ELF-1 (cell line): ENCODE measurements at regions not wholly inside any gene's neighbourhood (a gene's known extent, or its start where the extent isn't known, plus 50 kb on each side); places are given as distances from the start of the nearest gene placed in this dataset.

Experiments used
- DNase-seq: peaks from one replicate; pipeline ENCODE4 v3.0.0-alpha.2; 2016; ENCODE audit warnings: low read depth, low spot score

GRCh38 chr5:167792514-167792913 lies 498.9 kb upstream of the WWC1 start:
- peak; percentile 9 for DNase-seq

- DNase-seq, result no peak
These were observed 497.7 kb upstream of the WWC1 start for GRCh38 chr5:167793700-167794099.

DNA sequence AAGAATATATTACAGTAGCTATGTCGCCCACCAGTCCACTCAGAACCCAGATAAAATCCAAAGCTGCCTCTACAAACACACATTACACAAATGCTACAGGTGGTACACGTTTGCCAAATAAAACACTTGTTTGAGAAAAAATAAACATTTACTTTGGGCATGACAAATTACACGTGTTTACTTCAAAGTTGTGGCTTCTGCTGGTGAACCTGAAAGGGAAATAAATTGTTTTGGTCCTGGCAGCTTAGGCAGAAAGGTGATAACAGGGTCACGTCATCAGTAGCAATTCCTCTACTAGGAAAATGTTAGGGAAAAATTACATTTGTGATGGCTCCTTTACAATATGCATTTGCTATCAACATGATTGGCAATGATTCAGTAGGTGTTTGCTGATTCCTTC lies 497.3 kb upstream of the WWC1 start:
- no peak for DNase-seq

DNA sequence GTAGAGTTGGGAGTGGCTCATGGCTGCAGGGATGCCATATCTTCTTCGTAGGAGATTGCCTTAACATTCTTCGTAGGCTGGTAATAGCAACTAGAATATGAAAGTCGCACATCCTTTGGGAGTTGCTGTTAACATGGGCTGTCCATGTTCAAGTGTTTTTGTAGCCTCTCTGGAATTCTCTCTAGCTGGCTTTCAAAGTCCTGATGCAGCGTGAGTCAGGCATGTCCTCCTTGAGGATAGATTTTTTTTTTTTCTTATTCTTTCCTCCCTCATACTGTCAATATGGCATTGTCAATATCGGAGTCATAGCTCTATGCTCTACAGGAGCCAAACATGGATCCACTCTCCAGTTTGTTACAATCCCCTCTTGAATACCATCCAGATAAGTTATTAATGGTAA lies 494.8 kb upstream of the WWC1 start:
- no peak for DNase-seq

DNA sequence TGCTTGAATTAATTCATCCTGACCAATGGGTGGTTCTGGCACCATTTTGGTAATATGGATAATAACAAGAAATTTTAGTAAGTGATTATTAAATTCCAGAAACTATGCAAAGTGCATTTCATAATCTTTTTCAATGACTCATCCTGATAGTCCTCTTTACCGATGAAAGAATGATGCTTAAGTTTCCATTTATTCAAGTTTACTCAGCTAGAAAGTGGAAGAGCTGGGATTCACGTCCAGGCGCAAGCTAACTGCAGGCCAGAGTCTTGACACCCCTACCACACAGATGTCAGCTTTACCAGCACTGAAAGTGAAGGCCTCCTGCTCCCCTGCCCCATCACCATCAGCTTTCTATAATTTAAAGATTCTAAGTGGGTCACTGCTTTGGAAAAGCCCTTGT lies 493.5 kb upstream of the WWC1 start:
- DNase-seq, result no peak

GRCh38 chr5:167798448-167798847 lies 493.0 kb upstream of the WWC1 start:
- DNase-seq, result peak; percentile 33

GRCh38 chr5:167800427-167800826 lies 491.0 kb upstream of the WWC1 start:
- no peak for DNase-seq

DNA sequence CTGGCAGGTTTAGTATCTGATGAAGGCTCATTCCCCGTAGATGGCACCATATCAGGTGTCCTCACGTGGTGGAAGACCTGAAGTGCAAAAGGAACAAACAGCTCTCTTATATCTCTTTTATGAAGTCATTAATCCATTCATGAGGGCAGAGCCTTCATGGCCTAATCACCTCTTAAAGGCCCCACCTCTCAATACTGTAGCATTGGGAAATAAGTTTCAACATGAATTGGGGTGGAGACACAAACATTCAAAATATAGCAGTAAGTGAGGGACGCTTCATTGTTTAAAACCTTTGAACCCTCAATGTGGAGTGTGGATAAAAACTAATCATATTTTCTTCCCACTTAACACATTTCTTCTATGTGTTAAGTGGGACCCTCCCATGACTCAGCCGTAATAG lies 489.4 kb upstream of the WWC1 start:
- DNase-seq, result no peak

DNA sequence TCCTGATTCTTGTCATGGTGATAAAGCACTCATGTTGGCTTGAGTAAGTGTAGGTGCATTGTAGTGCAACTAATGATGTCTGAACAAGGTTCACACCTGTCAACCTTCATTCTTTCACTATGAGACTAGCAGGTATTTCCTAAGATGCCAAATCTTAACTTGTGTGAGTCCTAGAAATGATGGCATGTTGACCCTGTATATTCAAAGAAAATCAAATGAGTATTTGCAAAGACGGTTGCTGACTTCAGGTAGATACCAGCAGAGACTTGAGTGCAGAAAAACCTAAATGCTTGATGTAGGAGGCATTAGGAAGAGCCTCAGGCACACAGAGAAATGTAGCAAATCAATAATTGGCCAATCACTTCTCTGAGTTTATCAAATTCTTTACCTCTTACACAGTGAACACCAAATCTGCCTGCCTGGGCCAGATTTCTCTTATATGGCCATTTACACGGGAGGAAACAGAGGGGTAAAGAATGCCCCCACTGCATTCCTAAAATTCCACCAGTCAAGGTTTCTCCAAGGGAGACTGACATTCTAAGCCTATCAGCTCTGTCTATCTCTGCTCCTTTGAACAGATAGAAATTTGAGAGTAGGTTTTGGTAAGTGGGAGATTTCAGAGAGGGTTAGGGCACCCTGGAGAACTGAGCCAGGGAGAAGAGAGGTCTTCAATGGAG lies 488.6 kb upstream of the WWC1 start:
- DNase-seq, result peak; percentile 82

DNA sequence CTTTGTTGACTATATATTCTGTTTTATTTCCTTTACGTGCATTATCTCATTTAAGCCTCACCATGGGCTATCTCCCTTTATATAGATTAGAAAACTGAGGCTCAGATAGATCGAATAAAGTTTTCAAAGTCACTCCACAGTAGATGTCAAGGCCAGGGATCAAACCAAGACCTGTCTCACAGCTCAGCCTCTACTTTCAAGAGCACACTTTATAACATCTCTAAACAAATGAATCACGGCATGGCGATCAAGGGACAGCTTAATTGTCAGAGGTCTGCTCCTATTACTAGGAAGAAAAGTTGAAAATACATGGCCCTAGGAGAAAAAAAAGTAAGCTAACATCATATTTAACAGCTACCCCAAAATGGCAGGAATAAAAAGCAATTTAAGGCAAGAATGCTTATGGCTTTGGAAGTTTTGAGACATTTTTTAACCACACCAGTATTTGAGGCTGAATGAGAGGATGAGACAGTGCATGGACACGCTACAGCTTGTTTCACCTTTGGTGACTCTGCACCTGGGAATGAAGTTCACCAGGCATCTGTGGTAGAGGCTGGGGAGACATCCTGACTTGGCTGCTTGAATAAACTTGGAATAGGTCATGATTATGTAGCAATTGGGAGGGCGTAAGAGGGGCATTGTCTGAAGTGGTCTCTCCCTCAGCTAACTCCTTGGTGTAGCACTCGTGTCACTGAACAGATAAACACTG lies 486.8 kb upstream of the WWC1 start:
- no peak for DNase-seq

GRCh38 chr5:167810573-167810972 lies 480.9 kb upstream of the WWC1 start:
- no peak for DNase-seq

DNA sequence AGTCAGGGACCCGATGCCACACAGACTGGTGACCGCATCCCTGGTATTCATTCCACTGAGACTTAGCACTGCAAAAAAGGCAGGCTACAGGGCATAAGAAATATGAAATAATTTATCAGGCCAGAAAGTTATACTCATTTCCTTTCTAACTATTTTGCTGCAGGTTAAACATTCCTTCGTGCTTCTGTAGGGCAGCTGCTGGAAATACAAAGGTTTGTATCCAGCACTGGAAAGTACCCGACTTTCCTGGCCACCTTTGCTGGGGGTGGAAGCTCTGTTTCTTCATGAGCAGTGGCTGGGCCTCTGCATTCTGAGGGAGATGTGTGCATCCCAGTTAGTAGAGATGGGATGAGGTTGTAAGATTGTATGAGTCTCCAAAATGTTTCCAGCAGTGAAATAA lies 478.6 kb upstream of the WWC1 start:
- DNase-seq, result no peak

DNA sequence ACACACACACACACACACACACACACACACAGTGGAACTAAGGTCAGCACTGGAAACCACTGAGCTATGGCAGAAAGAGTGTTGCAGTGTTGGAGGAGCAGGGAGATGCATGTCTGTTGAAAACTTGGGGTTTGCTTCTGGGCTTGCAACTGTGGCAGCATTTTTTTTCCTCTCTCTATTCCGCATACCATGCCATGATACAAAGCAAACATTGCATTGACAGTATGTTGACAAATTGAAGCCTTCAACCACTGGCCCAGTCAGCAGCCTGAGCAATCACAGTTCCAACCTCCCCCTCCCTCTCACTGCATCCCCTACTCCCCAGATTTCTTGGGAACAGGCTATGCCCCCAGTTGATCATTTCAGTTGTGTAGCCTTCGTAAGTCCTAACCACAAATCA lies 478.1 kb upstream of the WWC1 start:
- no peak for DNase-seq

DNA sequence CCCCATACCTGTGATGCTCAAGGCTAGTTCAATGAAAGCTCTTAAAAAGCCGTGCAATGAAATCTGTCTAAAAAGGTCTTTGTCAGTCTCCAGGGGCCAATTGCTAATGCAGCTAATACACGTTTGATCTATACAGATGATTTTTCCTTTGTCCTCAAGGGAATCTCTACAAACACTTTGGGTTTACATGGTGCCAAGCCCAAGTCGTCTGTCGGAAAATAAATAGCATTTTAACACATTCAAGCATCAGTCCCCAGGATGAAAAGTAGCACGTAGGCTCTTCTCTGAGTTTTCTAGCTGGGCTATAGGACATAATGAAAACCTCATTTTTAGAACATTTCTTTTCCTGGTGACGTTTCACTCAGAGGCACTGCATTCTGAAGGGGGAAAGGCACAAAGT lies 477.4 kb upstream of the WWC1 start:
- no peak for DNase-seq

DNA sequence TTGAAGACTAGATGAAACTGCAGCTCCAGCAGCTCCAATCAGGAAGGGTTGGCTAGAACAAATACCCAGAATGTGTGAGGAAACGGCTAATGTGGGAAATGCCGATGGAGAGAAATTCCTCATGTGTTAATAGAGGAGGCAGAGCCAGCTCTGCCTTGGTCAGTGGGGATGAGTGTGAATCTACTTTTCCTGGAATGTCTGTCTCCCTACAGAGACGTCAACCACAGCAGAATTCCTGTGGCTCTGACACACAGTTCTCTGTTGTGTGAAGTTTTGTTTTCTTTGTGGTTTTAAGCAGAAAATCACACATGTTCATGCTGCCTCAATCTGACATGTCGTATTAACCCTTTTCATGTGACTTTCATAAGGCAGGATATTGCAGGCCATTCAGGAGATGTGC lies 476.6 kb upstream of the WWC1 start:
- DNase-seq, result peak; percentile 52

DNA sequence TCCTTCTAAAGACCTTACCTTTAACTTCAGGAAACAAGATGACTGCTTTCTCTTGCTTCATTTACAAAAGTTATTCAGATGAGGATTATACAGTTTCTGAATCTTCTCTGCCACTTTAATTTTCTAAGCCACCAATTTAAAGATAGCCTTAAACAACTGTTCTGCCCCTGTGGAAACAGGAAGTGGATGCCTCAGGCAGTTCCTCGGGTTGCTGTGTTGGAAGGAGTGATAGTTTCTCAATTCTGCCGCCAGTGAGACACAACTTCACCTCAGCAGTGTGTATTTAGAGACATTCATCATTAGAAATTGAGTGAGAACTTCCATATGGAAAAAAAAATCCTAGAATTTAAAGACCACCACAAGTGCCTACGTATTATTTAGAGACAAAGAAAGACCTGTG lies 475.1 kb upstream of the WWC1 start:
- no peak for DNase-seq

DNA sequence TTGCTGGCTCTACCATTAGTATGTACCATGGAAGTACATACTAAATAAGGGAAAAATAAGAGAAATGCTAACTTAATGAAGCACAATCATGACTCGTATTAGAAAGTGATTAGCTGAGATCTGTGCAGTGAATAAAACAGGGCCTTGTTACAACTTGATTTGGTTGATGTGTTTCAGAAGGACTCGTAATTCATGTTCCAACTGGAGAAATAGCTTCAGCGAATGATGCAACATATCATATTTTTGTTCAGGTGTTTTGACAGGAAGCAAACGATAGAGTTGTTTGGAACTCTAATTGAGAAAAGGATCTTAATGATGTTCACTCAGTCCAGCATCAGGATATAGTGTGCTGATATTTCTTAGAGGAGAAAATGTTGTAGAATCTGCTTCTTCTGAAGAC lies 474.6 kb upstream of the WWC1 start:
- DNase-seq, result no peak

GRCh38 chr5:167819406-167819805 lies 472.0 kb upstream of the WWC1 start:
- DNase-seq, result no peak

DNA sequence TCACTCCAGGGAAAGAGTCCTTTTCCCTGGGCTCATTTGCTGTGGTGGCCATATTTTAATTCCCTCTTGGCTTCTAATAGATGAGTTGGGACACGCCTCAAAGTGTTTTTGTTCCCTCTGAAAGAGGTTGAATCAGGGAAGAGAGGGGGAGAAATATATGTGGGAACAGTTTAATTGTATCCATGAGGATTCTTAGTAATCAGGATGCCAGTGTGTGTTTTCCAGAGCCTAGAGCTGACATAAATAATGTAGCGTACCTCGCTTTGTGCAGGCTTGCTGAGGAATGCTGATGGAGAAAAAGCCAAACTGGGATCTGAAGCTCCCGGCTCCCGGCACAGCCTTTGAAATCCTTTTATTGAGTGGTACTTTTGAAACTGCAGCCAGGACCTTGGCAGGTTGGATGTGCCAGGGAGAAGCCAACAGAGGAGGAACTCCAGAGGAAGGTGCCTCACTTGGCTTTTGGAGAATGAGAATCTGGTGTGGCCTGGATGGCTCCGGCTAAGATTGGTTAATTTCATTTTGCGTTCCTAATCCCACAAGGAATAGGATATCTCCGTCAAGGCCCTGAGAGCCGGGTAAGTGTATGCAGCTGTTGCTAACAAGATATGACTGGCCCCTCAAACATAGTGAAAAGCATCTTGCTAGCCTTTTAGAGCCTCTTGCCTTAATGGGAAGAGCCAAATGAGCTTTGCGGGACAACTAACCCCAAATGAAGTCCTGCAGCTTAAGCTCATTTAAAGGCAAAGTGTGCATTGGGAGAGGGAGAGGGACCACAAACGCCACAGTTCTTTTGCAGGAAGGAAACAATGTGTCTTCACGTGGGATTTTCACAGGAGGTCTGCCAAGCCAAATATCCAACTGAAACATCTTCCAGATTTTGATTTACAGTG lies 471.1 kb upstream of the WWC1 start:
- DNase-seq, result no peak

DNA sequence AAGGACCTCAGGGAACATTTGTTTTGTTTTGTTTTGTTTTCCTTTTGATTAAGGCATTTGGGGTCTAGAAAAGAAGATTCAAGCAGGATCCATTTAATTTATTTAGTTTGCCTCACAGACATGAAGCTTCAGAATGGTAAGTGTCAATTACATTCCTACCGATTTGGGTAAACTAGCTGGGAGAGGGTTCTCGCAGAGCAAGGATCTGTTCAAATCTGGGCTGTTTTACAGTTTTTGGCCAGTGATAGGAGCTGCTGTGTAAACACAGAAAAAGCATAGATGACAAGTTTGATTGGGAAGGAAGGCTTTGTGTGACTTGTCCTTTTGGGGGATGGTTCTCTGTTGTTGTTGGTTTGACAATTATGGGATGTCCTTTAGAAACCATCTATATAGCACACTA lies 470.3 kb upstream of the WWC1 start:
- no peak for DNase-seq

- no peak for DNase-seq
These were observed 469.8 kb upstream of the WWC1 start for GRCh38 chr5:167821669-167822068.

- no peak for DNase-seq
These were observed 469.2 kb upstream of the WWC1 start for GRCh38 chr5:167822241-167822640.

DNA sequence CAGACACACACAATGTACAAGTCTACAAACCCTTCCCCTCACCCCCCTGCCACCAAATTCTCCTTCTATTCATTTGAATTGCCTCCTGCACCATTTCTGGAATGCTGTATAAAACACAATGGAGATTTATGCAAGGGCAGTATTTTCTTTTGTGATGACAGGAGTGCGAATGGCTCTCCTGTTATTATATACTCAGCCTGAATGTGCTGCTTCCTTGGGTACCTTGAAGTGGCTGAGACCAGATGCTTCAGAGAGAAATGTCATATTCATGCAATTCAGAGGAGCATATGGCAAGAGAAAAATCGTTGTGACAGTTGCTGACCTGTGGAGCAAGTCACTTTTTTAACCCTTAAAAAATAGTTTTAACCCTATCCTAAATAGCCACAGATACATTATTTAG lies 468.0 kb upstream of the WWC1 start:
- DNase-seq, result no peak
